LNCaP clone FGC (cell line): ENCODE measurements at regions not wholly inside any gene's neighbourhood (a gene's known extent, or its start where the extent isn't known, plus 50 kb on each side); places are given as distances from the start of the nearest gene placed in this dataset.

Experiments used
- DNase-seq: peaks from one replicate; pipeline ENCODE4 v3.0.0-alpha.2; 2011; ENCODE audit warnings: low read depth
- H3K4me3 ChIP-seq: 2 replicates; pipeline ENCODE4 v1.5.1; 2011; ENCODE audit warnings: mild to moderate bottlenecking, low read depth, low read length, control low read depth
- CTCF ChIP-seq: IDR thresholded peaks from 2 replicates; pipeline ENCODE4 v1.5.1; 2012; ENCODE audit warnings: mild to moderate bottlenecking; ENCODE audit not compliant: control insufficient read depth, insufficient read depth; ENCODE audit errors: extremely low read depth

- DNase-seq = no peak
- no peak overlapping the region for H3K4me3 ChIP-seq
- no peak for TF ChIP-seq CTCF
Measured at GRCh38 chr1:4461726-4462290, 192.6 kb upstream of the AJAP1 start.

GRCh38 chr1:4462831-4463484 lies 191.5 kb upstream of the AJAP1 start:
- no peak for TF ChIP-seq CTCF
- no peak for DNase-seq
- no peak overlapping the region for H3K4me3 ChIP-seq

- no peak overlapping the region for H3K4me3 ChIP-seq
- TF ChIP-seq CTCF = no peak
- DNase-seq = no peak
Measured at GRCh38 chr1:4463631-4464030, 190.8 kb upstream of the AJAP1 start.

- H3K4me3 ChIP-seq = no peak overlapping the region
- DNase-seq = no peak
- no peak for TF ChIP-seq CTCF
Measured at GRCh38 chr1:4464478-4464877, 189.9 kb upstream of the AJAP1 start.

- H3K4me3 ChIP-seq = no peak overlapping the region
- no peak for TF ChIP-seq CTCF
- DNase-seq = no peak
Measured at GRCh38 chr1:4467241-4467640, 187.2 kb upstream of the AJAP1 start.

- H3K4me3 ChIP-seq = no peak overlapping the region
Measured at GRCh38 chr1:4468386-4468785, 186.0 kb upstream of the AJAP1 start.

More at GRCh38 chr1:4468386-4468785, 186.0 kb upstream of the AJAP1 start:
- DNase-seq = no peak
- TF ChIP-seq CTCF = no peak
